ENCODE measurements at regions not wholly inside any gene's neighbourhood (a gene's known extent, or its start where the extent isn't known, plus 50 kb on each side); places are given as distances from the start of the nearest gene placed in this dataset. TPM values are rescaled to one million over a fixed set of nuclear protein-coding genes. Genes with fewer than 3 reads are reported as not detected.

Small RNA genes lying in the stretch of these regions (small RNA-seq; reads per million reads assigned to genes)
- not detected for gene RN7SKP35
